HCT116 (cell line): ENCODE measurements at regions not wholly inside any gene's neighbourhood (a gene's known extent, or its start where the extent isn't known, plus 50 kb on each side); places are given as distances from the start of the nearest gene placed in this dataset.

Source experiments
- ATAC-seq: fragments of 200-7000 bp; cut with Tn5 transposase; 2 replicates; pipeline ENCODE4 v1.9.1; 2020; ENCODE audit warnings: mild to moderate bottlenecking, moderate library complexity
- BruUV-seq: library from RNA; stranded (reverse); fragments of 400-500 nt; replicated peaks from 2 replicates; lab custom pipeline; 2021; lab: Mats Ljungman, UMichigan
- CTCF ChIA-PET: fragments of 300-600 bp; sonication (Branson Sonifier 250); formaldehyde crosslinking; loops from one replicate; lab custom pipeline; 2021; ENCODE audit warnings: antibody characterized with exemption; lab: Charles Lee
- POLR2A ChIA-PET: fragments of 300-600, 350-600 bp; sonication (Branson Sonifier 250); formaldehyde crosslinking; loops from one replicate; lab custom pipeline; 2021; ENCODE audit warnings: antibody characterized with exemption; lab: Charles Lee
- RAD21 ChIA-PET, 2 experiments: fragments of 300-600 bp; sonication (Branson Sonifier 250); formaldehyde crosslinking; loops; one replicate each; lab custom pipeline; 2023; ENCODE audit warnings: low total read pairs in 2 of 2; ENCODE audit not compliant: uncharacterized antibody in 2 of 2, unreplicated experiment in 2 of 2, low non-redundant PET in 1 of 2; lab: Charles Lee
- DNase-seq: peaks from one replicate; pipeline ENCODE4 v3.0.0-alpha.2; 2010; ENCODE audit warnings: low read depth, low spot score
- H2AFZ ChIP-seq: fragments of 200-600 bp; shearing (Covaris generic), sonication (generic); 2 replicates; pipeline ENCODE4 v1.6.1; 2017; ENCODE audit warnings: low read depth, mixed run types, mixed read lengths, antibody characterized with exemption, low read length; ENCODE audit not compliant: poor library complexity, severe bottlenecking
- H3K27ac ChIP-seq: 2 replicates; pipeline ENCODE4 v1.5.1; 2012; ENCODE audit warnings: low read depth, low read length
- H3K27me3 ChIP-seq: fragments of 200-600 bp; sonication (generic); 2 replicates; pipeline ENCODE4 v1.6.1; 2016; ENCODE audit warnings: mixed run types, low read length, mixed read lengths; ENCODE audit not compliant: insufficient read depth
- H3K36me3 ChIP-seq, 2 experiments: fragments of 200-500 bp in 1 of 2; fragments of 200-600 bp in 1 of 2; sonication (Bioruptor generic) in 1 of 2; sonication (generic) in 1 of 2; 2 replicates each; pipeline versions ENCODE4 v1.5.1 to v1.6.1; 2014 to 2016; ENCODE audit warnings: low read length in 2 of 2, inconsistent platforms in 1 of 2, mixed read lengths in 1 of 2, mixed run types in 1 of 2; ENCODE audit not compliant: insufficient read depth in 2 of 2, control insufficient read depth in 1 of 2
- H3K4me1 ChIP-seq, 2 experiments: fragments of 200-600 bp in 1 of 2; sonication (generic) in 1 of 2; 2 replicates each; pipeline versions ENCODE4 v1.5.1 to v1.6.1; 2012 to 2017; ENCODE audit warnings: low read length in 2 of 2, inconsistent platforms in 1 of 2, mild to moderate bottlenecking in 1 of 2, mixed read lengths in 1 of 2, mixed run types in 1 of 2, moderate library complexity in 1 of 2; ENCODE audit not compliant: insufficient read depth in 2 of 2, control insufficient read depth in 1 of 2
- H3K4me2 ChIP-seq: fragments of 200-600 bp; sonication (generic); 2 replicates; pipeline ENCODE4 v1.6.1; 2017; ENCODE audit warnings: mixed run types, low read length, mixed read lengths
- H3K4me3 ChIP-seq, 2 experiments: fragments of 200-600 bp in 1 of 2; sonication (generic) in 1 of 2; replicated peaks in 1 of 2; 2 replicates each; pipeline ENCODE4 v1.5.1; 2011 to 2016; ENCODE audit warnings: low read length in 2 of 2, control low read depth in 1 of 2, low read depth in 1 of 2, mild to moderate bottlenecking in 1 of 2, mixed read lengths in 1 of 2, mixed run types in 1 of 2
- H3K79me2 ChIP-seq: fragments of 200-600 bp; sonication (generic); 2 replicates; pipeline ENCODE4 v1.6.1; 2017; ENCODE audit warnings: mild to moderate bottlenecking, mixed run types, low read length, moderate library complexity, mixed read lengths; ENCODE audit not compliant: insufficient read depth
- H3K9ac ChIP-seq: fragments of 200-600 bp; sonication (generic); 2 replicates; pipeline ENCODE4 v1.6.1; 2016; ENCODE audit warnings: low read length, mixed read lengths
- H3K9me2 ChIP-seq: fragments of 200-600 bp; sonication (generic), shearing (Covaris generic); 2 replicates; pipeline ENCODE4 v1.6.1; 2017; ENCODE audit warnings: mixed run types, mild to moderate bottlenecking, moderate library complexity; ENCODE audit not compliant: insufficient read depth
- H3K9me3 ChIP-seq, 2 experiments: fragments of 200-500 bp in 1 of 2; fragments of 200-600 bp in 1 of 2; sonication (Bioruptor generic) in 1 of 2; sonication (generic) in 1 of 2; 2 replicates each; pipeline ENCODE4 v1.6.1; 2014 to 2017; ENCODE audit warnings: low read length in 2 of 2, mixed read lengths in 2 of 2, inconsistent platforms in 1 of 2, low read depth in 1 of 2, mild to moderate bottlenecking in 1 of 2, mixed run types in 1 of 2, moderate library complexity in 1 of 2; ENCODE audit not compliant: control insufficient read depth in 1 of 2, insufficient read depth in 1 of 2
- H4K20me1 ChIP-seq: fragments of 200-600 bp; sonication (generic), shearing (Covaris generic); 2 replicates; pipeline ENCODE4 v1.6.1; 2017; ENCODE audit warnings: mixed run types, mild to moderate bottlenecking, moderate library complexity; ENCODE audit not compliant: insufficient read depth
- CBX3 ChIP-seq: IDR thresholded peaks from 2 replicates; pipeline ENCODE4 v1.6.1; 2012; ENCODE audit warnings: low read depth
- CEBPB ChIP-seq: IDR thresholded peaks from 2 replicates; pipeline ENCODE4 v1.6.1; 2012; ENCODE audit warnings: low read depth
- EGR1 ChIP-seq: IDR thresholded peaks from 2 replicates; pipeline ENCODE4 v1.6.1; 2012; ENCODE audit warnings: low read depth
- ELF1 ChIP-seq: IDR thresholded peaks from 2 replicates; pipeline ENCODE4 v1.6.1; 2012; ENCODE audit warnings: low read depth, borderline replicate concordance
- EZH2 ChIP-seq: fragments of 200-600 bp; sonication (generic); IDR thresholded peaks from 2 replicates; pipeline ENCODE4 v1.6.1; 2017; ENCODE audit warnings: antibody characterized with exemption, mixed run types
- EZH2phosphoT487 ChIP-seq: fragments of 200-600 bp; IDR thresholded peaks from 2 replicates; pipeline ENCODE4 v1.6.1; 2018; ENCODE audit warnings: antibody characterized with exemption, borderline replicate concordance
- FOSL1 ChIP-seq: IDR thresholded peaks from 2 replicates; pipeline ENCODE4 v1.6.1; 2012; ENCODE audit warnings: low read depth
- JUND ChIP-seq: IDR thresholded peaks from 2 replicates; pipeline ENCODE4 v1.6.1; 2012
- MAX ChIP-seq: IDR thresholded peaks from 2 replicates; pipeline ENCODE4 v1.6.1; 2012
- POLR2A ChIP-seq: IDR thresholded peaks from 2 replicates; pipeline ENCODE4 v1.7.0; 2011; ENCODE audit warnings: borderline replicate concordance; ENCODE audit not compliant: insufficient read depth, insufficient read length; ENCODE audit errors: extremely low read depth
- POLR2AphosphoS5 ChIP-seq: IDR thresholded peaks from 2 replicates; pipeline ENCODE4 v1.6.1; 2011; ENCODE audit warnings: mild to moderate bottlenecking, low read depth, low read length, moderate library complexity
- RAD21 ChIP-seq: IDR thresholded peaks from 2 replicates; pipeline ENCODE4 v1.6.1; 2012; ENCODE audit warnings: low read depth, mild to moderate bottlenecking
- REST ChIP-seq: IDR thresholded peaks from 2 replicates; pipeline ENCODE4 v1.6.1; 2012; ENCODE audit warnings: low read depth
- SIN3A ChIP-seq: IDR thresholded peaks from 2 replicates; pipeline ENCODE4 v1.6.1; 2012; ENCODE audit warnings: low read depth
- SP1 ChIP-seq: IDR thresholded peaks from 2 replicates; pipeline ENCODE4 v1.6.1; 2012; ENCODE audit warnings: low read depth
- SRF ChIP-seq: IDR thresholded peaks from 2 replicates; pipeline ENCODE4 v1.6.1; 2012; ENCODE audit warnings: low read depth
- YY1 ChIP-seq: IDR thresholded peaks from 2 replicates; pipeline ENCODE4 v1.6.1; 2011; ENCODE audit warnings: low read length, low read depth, moderate library complexity, mild to moderate bottlenecking; ENCODE audit not compliant: insufficient replicate concordance; ENCODE audit errors: extremely low read depth
- ZBTB33 ChIP-seq: IDR thresholded peaks from 2 replicates; pipeline ENCODE4 v1.6.1; 2011; ENCODE audit warnings: mild to moderate bottlenecking, low read length, moderate library complexity; ENCODE audit not compliant: insufficient replicate concordance; ENCODE audit errors: extremely low read depth
- ZFX ChIP-seq: fragments of 450-650 bp; IDR thresholded peaks from 2 replicates; pipeline ENCODE4 v1.6.1; 2017
- ZNF274 ChIP-seq: fragments of 200-500 bp; sonication (Bioruptor generic); IDR thresholded peaks from 2 replicates; pipeline ENCODE4 v1.6.1; 2014; ENCODE audit warnings: mild to moderate bottlenecking, low read depth, low read length, inconsistent platforms
- intact Hi-C: fragments of 100-400 bp; cut with micrococcal nuclease; formaldehyde crosslinking; loops from 2 replicates; pipeline ENCODE4 v1.10.0; 2022

- H4K20me1 ChIP-seq = no peaks in the 10 kb centered on the region
- H3K27ac ChIP-seq = peak overlapping the region; percentile 32
- no peaks in the 10 kb centered on the region for H3K79me2 ChIP-seq
- H3K4me2 ChIP-seq = peak overlapping the region; percentile 43
- TF ChIP-seq SRF (peak; percentile 69), FOSL1 (peak; percentile 86), ELF1 (no peak), EGR1 (no peak), REST (no peak), POLR2A (no peak), EZH2phosphoT487 (no peak), JUND (peak; percentile 88), SP1 (peak; percentile 75), CEBPB (peak; percentile 63; the same call in 1 of the 2 replicates), ZNF274 (no peak), ZBTB33 (no peak), EZH2 (no peak), SIN3A (no peak), CBX3 (peak; percentile 66), ZFX (no peak), RAD21 (no peak), YY1 (no peak), MAX (peak; percentile 39; the same call in 1 of the 2 replicates), POLR2AphosphoS5 (no peak)
- ATAC-seq (peak; percentile 91), DNase-seq (peak; percentile 60)
- H3K9me3 ChIP-seq = no peaks in the 10 kb centered on the region
- BruUV-seq = TSS peak; percentile 66
- peaks cover 0 to 25% of the 10 kb centered on the region in 2 experiments; a peak in 2 of 4 replicates for H3K4me1 ChIP-seq
- H3K9me2 ChIP-seq = no peaks in the 10 kb centered on the region
- ChIA-PET POLR2A (interaction anchor here (0.8 kb wide), 1 partner anchor 39 kb away, joined by 3 read pairs; no protein-coding TSS in a partner anchor), RAD21 (no interaction called here), CTCF (interaction anchor here (3.3 kb wide), 1 partner anchor 11 kb away, joined by 10 read pairs; no protein-coding TSS in a partner anchor)
- no peaks in the 10 kb centered on the region for H3K36me3 ChIP-seq
- no peak overlapping the region for H3K9ac ChIP-seq
- intact Hi-C loops = no loop called here
- no peaks in the 10 kb centered on the region for H3K27me3 ChIP-seq
- H2AFZ ChIP-seq = peak overlapping the region; percentile 65
- no peak overlapping the region for H3K4me3 ChIP-seq
These were observed 153.9 kb downstream of the GPBP1 start for GRCh38 chr5:57327561-57328367.
